Right lobe of liver (tissue), 6 donors: ENCODE measurements at regions not wholly inside any gene's neighbourhood (a gene's known extent, or its start where the extent isn't known, plus 50 kb on each side); places are given as distances from the start of the nearest gene placed in this dataset.

Experiments
- ATAC-seq, 4 donors: fragments of 200-7000 bp; cut with Tn5 transposase; one replicate each; pipeline ENCODE4 v1.9.1; 2020; ENCODE audit warnings: mild to moderate bottlenecking in 4 of 4, moderate library complexity in 4 of 4
- DNase-seq, 3 donors: peaks; one replicate each; pipeline ENCODE4 v3.0.0-alpha.2; 2020
- H3K27ac ChIP-seq, 3 donors: fragments of 200-600 bp; one replicate each; pipeline ENCODE4 v1.8.0; 2022
- H3K27me3 ChIP-seq, 2 donors: fragments of 200-600 bp; one replicate each; pipeline ENCODE4 v1.8.0; 2022
- H3K36me3 ChIP-seq, 4 donors: fragments of 200-600 bp; sonication (generic) in 1 of 4; one replicate each; pipeline versions ENCODE4 v1.5.1 to v1.8.0; 2017 to 2022; ENCODE audit warnings: control low read depth in 1 of 4
- H3K4me1 ChIP-seq, 4 donors: fragments of 200-600 bp; sonication (generic) in 1 of 4; one replicate each; pipeline versions ENCODE4 v1.5.1 to v1.8.0; 2017 to 2022; ENCODE audit warnings: control low read depth in 1 of 4
- H3K4me3 ChIP-seq, 3 donors: fragments of 200-600 bp; one replicate each; pipeline ENCODE4 v1.8.0; 2022
- H3K9me3 ChIP-seq, 4 donors: fragments of 200-600 bp; sonication (generic) in 1 of 4; one replicate each; pipeline versions ENCODE4 v1.5.1 to v1.8.0; 2017 to 2022; ENCODE audit warnings: control low read depth in 1 of 4
- CTCF ChIP-seq, 4 donors: fragments of 200-600 bp in 3 of 4; fragments of 450-650 bp in 1 of 4; IDR thresholded peaks; one replicate each; pipeline versions ENCODE4 v1.5.1 to v1.8.0; 2016 to 2022; ENCODE audit warnings: antibody characterized with exemption in 4 of 4, mild to moderate bottlenecking in 2 of 4
- POLR2A ChIP-seq: fragments of 450-650 bp; IDR thresholded peaks from one replicate; pipeline ENCODE4 v1.6.1; 2017; ENCODE audit warnings: antibody characterized with exemption, mild to moderate bottlenecking
- WGBS: methylation state at CpG from one replicate; pipeline ENCODE4 v1.1.6; 2018; ENCODE audit warnings: low coverage, low lambda C conversion rate; ENCODE audit not compliant: insufficient coverage; ENCODE audit errors: missing lambda C conversion rate; 5-methylcytosine and 5-hydroxymethylcytosine counted together
- intact Hi-C, 2 donors: fragments of 100-400 bp; cut with DNase I; formaldehyde crosslinking; loops; one replicate each; pipeline versions ENCODE4 v1.11.2 to v1.14.1; 2022
- donor health status: DM: no; HTN: yes; CAD: no.
- donor health status: DM: no; HTN: no; CAD: no.
- donor health status: DM: no; HTN: no; CAD: no.
- donor health status: DM: no; HTN: yes; CAD: no.
- donor health status: DM: no; HTN: yes; CAD: no.

GRCh38 chr7:134370135-134370534 lies 53.4 kb upstream of the SLC35B4 start:
- H3K27ac ChIP-seq = peak overlapping the region in 2 of 3 donors; percentile 74 to 91
- no peak for TF ChIP-seq CTCF (IDR thresholded peaks at IDR 0.05)
- no peak for TF ChIP-seq POLR2A
- intact Hi-C loops = no loop called here
- 70% methylated on average over 4 of the region's 4 CpGs for WGBS
- H3K4me3 ChIP-seq = no peak overlapping the region
- H3K4me1 ChIP-seq = peaks cover 0 to 59% (median 21%) of the 10 kb centered on the region in 4 donors
- H3K9me3 ChIP-seq = no peaks in the 10 kb centered on the region
- DNase-seq (no peak), ATAC-seq (no peak)
- no peaks in the 10 kb centered on the region for H3K36me3 ChIP-seq
- H3K27me3 ChIP-seq = no peaks in the 10 kb centered on the region

- 8% methylated on average over 2 of the region's 2 CpGs for WGBS
- H3K9me3 ChIP-seq = no peaks in the 10 kb centered on the region
- peak overlapping the region; percentile 58 to 91 (median 74) for H3K27ac ChIP-seq
- peaks cover 0 to 60% (median 24%) of the 10 kb centered on the region in 4 donors for H3K4me1 ChIP-seq
- TF ChIP-seq CTCF (IDR thresholded peaks at IDR 0.05) (no peak), POLR2A (peak; percentile 14)
- no peak overlapping the region for H3K4me3 ChIP-seq
- intact Hi-C loops = no loop called here
- no peaks in the 10 kb centered on the region for H3K36me3 ChIP-seq
- peak in 2 of 3 donors; percentile 28 to 65 for DNase-seq
- ATAC-seq = peak; percentile 61 to 78 (median 70)
- H3K27me3 ChIP-seq = no peaks in the 10 kb centered on the region
Measured at GRCh38 chr7:134368851-134369544, 52.3 kb upstream of the SLC35B4 start.

- Histone ChIP-seq H3K4me3 (no peak overlapping the region), H3K9me3 (no peaks in the 10 kb centered on the region), H3K27ac (peak overlapping the region; percentile 3 to 91 (median 74)), H3K4me1 (peaks cover 0 to 62% (median 24%) of the 10 kb centered on the region in 4 donors), H3K36me3 (no peaks in the 10 kb centered on the region), H3K27me3 (no peaks in the 10 kb centered on the region)
- DNase-seq (no peak), ATAC-seq (no peak)
- TF ChIP-seq CTCF (IDR thresholded peaks at IDR 0.05) (no peak), POLR2A (no peak)
- intact Hi-C loops = no loop called here
- WGBS = 87% methylated on average over 5 of the region's 5 CpGs
Measured at GRCh38 chr7:134367956-134368749, 51.4 kb upstream of the SLC35B4 start.
